Neural cell (in vitro differentiated cells): ENCODE measurements at regions not wholly inside any gene's neighbourhood (a gene's known extent, or its start where the extent isn't known, plus 50 kb on each side); places are given as distances from the start of the nearest gene placed in this dataset.

Experiments
- H2AFZ ChIP-seq: fragments of 200-600, 300-800 bp; sonication (generic), shearing (Covaris generic); 2 replicates; pipeline ENCODE4 v1.6.0; 2014; ENCODE audit warnings: low read depth, mild to moderate bottlenecking, antibody characterized with exemption, low read length, moderate library complexity
- H3F3A ChIP-seq: fragments of 200-600 bp; shearing (Covaris generic); 2 replicates; pipeline ENCODE4 v1.6.1; 2016; ENCODE audit warnings: mild to moderate bottlenecking, moderate library complexity, mixed read lengths, antibody characterized with exemption, low read length; ENCODE audit not compliant: insufficient read depth, poor library complexity, severe bottlenecking
- H3K27ac ChIP-seq: fragments of 200-600, 300-800 bp; sonication (generic), shearing (Covaris generic); 2 replicates; pipeline ENCODE4 v1.5.1; 2014; ENCODE audit warnings: mild to moderate bottlenecking, low read length, moderate library complexity
- H3K27me3 ChIP-seq: fragments of 300-800, 200-600 bp; sonication (generic), shearing (Covaris generic); 2 replicates; pipeline ENCODE4 v1.6.0; 2014; ENCODE audit warnings: mild to moderate bottlenecking, low read depth, low read length, moderate library complexity; ENCODE audit not compliant: insufficient read depth
- H3K36me3 ChIP-seq: fragments of 300-800, 200-600 bp; sonication (generic), shearing (Covaris generic); 2 replicates; pipeline ENCODE4 v1.5.1; 2014; ENCODE audit warnings: mild to moderate bottlenecking, antibody characterized with exemption, low read length, moderate library complexity; ENCODE audit not compliant: insufficient read depth
- H3K4me2 ChIP-seq: fragments of 300-800, 200-600 bp; sonication (generic), shearing (Covaris generic); 2 replicates; pipeline ENCODE4 v1.6.0; 2014; ENCODE audit warnings: mild to moderate bottlenecking, low read length
- H3K4me3 ChIP-seq: fragments of 300-800, 200-600 bp; sonication (generic), shearing (Covaris generic); 2 replicates; pipeline ENCODE4 v1.5.1; 2014; ENCODE audit warnings: mild to moderate bottlenecking, low read length, moderate library complexity
- H3K79me2 ChIP-seq: fragments of 200-600 bp; shearing (Covaris generic); replicated peaks from 2 replicates; pipeline ENCODE4 v1.6.0; 2014; ENCODE audit warnings: mild to moderate bottlenecking, low read length, moderate library complexity; ENCODE audit not compliant: insufficient read depth
- H3K9ac ChIP-seq: fragments of 300-800, 200-600 bp; sonication (generic), shearing (Covaris generic); 2 replicates; pipeline ENCODE4 v1.6.1; 2016; ENCODE audit warnings: mild to moderate bottlenecking, low read length, mixed read lengths
- H3K9me2 ChIP-seq: fragments of 200-600 bp; shearing (Covaris generic); 2 replicates; pipeline ENCODE4 v1.6.1; 2016; ENCODE audit warnings: mild to moderate bottlenecking, low read length, mixed read lengths; ENCODE audit not compliant: insufficient read depth
- H3K9me3 ChIP-seq: fragments of 200-600, 300-800 bp; sonication (generic), shearing (Covaris generic); 2 replicates; pipeline ENCODE4 v1.6.1; 2016; ENCODE audit warnings: mild to moderate bottlenecking, mixed run types, low read length, moderate library complexity, mixed read lengths
- H4K20me1 ChIP-seq: fragments of 200-600 bp; shearing (Covaris generic); 2 replicates; pipeline ENCODE4 v1.6.1; 2016; ENCODE audit warnings: mild to moderate bottlenecking, mixed run types; ENCODE audit not compliant: insufficient read depth
- EP300 ChIP-seq: fragments of 450-650 bp; conservative IDR thresholded peaks from 2 replicates; pipeline ENCODE4 v1.6.1; 2014; ENCODE audit warnings: antibody characterized with exemption, mild to moderate bottlenecking, moderate library complexity; ENCODE audit not compliant: poor library complexity, severe bottlenecking
- EZH2 ChIP-seq: fragments of 200-600, 300-800 bp; shearing (Covaris generic), sonication (generic); IDR thresholded peaks from 2 replicates; pipeline ENCODE4 v1.6.1; 2014; ENCODE audit warnings: antibody characterized with exemption, low read length, borderline replicate concordance, mild to moderate bottlenecking; ENCODE audit not compliant: insufficient read depth, poor library complexity, severe bottlenecking
- MXI1 ChIP-seq: fragments of 450-650 bp; conservative IDR thresholded peaks from 2 replicates; pipeline ENCODE4 v1.6.1; 2014; ENCODE audit warnings: antibody characterized with exemption, mild to moderate bottlenecking; ENCODE audit not compliant: poor library complexity, severe bottlenecking
- POLR2AphosphoS5 ChIP-seq: IDR thresholded peaks from 2 replicates; pipeline ENCODE4 v1.6.1; 2012
- RAD21 ChIP-seq: fragments of 450-650 bp; conservative IDR thresholded peaks from 2 replicates; pipeline ENCODE4 v1.6.1; 2014; ENCODE audit warnings: antibody characterized with exemption, mild to moderate bottlenecking, moderate library complexity
- SMC3 ChIP-seq: fragments of 450-650 bp; conservative IDR thresholded peaks from 2 replicates; pipeline ENCODE4 v1.6.1; 2014; ENCODE audit warnings: antibody characterized with exemption, mild to moderate bottlenecking, moderate library complexity; ENCODE audit not compliant: poor library complexity
- TAF1 ChIP-seq: IDR thresholded peaks from 2 replicates; pipeline ENCODE4 v1.6.1; 2012; ENCODE audit warnings: low read depth
- TF ChIP-seq, protein P1 (sequence below): IDR thresholded peaks from 2 replicates; pipeline ENCODE4 v1.6.1; 2012; ENCODE audit warnings: borderline replicate concordance
- TF ChIP-seq, protein P2 (sequence below): fragments of 450-650 bp; IDR thresholded peaks from 2 replicates; pipeline ENCODE4 v1.5.1; 2014; ENCODE audit warnings: antibody characterized with exemption, mild to moderate bottlenecking, moderate library complexity; ENCODE audit not compliant: poor library complexity, severe bottlenecking

DNA sequence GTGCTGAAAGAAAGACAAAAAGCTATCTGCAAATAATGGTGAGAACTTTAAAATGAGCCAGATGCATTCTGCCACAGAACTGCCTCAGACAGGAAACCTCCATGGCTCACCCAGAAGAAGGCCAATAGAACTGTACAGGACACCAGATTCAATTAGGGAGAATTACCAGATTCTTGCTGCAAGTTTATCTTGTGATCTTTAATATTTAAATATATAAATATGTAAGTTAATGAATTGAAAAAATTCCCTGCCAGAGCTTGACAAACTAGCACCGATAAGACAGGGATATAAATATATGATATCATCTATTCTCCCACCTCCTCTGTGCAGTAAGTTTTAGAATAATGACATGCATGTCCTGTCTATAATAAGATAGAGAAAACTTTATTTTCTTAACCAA is 252.8 kb downstream of the PLK2 start:
- H3K9me3 ChIP-seq, result no peaks in the 10 kb centered on the region

DNA sequence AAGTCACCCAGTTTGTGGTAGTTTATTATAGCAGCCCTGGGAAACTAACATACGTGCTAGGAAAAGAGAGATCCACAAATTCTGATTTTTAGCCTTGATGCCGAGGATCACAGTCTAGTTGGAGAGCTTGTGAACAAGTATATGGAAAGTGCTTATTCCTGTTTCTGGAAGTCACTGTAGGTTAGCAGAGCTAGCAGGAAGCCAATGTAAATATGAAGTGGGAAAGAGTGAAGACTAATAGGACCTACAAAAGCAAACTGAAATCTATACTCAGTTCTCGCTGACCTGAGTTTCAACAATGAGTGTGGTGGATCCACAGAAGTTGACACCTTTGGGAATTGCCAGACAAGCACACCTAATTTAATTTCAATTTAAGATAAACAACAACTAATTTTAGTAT is 254.9 kb downstream of the PLK2 start:
- Histone ChIP-seq H3K36me3 (no peaks in the 10 kb centered on the region), H3F3A (no peaks in the 10 kb centered on the region), H3K9me3 (no peaks in the 10 kb centered on the region), H3K9me2 (no peaks in the 10 kb centered on the region), H3K9ac (no peak overlapping the region), H3K27ac (no peak overlapping the region), H2AFZ (no peak overlapping the region), H4K20me1 (no peaks in the 10 kb centered on the region), H3K4me2 (no peak overlapping the region), H3K4me3 (no peak overlapping the region), H3K79me2 (no peaks in the 10 kb centered on the region), H3K27me3 (no peaks in the 10 kb centered on the region)
- TF ChIP-seq RAD21 (no peak), POLR2AphosphoS5 (no peak), EZH2 (no peak), TAF1 (no peak), MXI1 (no peak), EP300 (no peak), SMC3 (no peak)
- TF ChIP-seq, protein P1, sequence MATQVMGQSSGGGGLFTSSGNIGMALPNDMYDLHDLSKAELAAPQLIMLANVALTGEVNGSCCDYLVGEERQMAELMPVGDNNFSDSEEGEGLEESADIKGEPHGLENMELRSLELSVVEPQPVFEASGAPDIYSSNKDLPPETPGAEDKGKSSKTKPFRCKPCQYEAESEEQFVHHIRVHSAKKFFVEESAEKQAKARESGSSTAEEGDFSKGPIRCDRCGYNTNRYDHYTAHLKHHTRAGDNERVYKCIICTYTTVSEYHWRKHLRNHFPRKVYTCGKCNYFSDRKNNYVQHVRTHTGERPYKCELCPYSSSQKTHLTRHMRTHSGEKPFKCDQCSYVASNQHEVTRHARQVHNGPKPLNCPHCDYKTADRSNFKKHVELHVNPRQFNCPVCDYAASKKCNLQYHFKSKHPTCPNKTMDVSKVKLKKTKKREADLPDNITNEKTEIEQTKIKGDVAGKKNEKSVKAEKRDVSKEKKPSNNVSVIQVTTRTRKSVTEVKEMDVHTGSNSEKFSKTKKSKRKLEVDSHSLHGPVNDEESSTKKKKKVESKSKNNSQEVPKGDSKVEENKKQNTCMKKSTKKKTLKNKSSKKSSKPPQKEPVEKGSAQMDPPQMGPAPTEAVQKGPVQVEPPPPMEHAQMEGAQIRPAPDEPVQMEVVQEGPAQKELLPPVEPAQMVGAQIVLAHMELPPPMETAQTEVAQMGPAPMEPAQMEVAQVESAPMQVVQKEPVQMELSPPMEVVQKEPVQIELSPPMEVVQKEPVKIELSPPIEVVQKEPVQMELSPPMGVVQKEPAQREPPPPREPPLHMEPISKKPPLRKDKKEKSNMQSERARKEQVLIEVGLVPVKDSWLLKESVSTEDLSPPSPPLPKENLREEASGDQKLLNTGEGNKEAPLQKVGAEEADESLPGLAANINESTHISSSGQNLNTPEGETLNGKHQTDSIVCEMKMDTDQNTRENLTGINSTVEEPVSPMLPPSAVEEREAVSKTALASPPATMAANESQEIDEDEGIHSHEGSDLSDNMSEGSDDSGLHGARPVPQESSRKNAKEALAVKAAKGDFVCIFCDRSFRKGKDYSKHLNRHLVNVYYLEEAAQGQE, result no peak
- TF ChIP-seq, protein P2, sequence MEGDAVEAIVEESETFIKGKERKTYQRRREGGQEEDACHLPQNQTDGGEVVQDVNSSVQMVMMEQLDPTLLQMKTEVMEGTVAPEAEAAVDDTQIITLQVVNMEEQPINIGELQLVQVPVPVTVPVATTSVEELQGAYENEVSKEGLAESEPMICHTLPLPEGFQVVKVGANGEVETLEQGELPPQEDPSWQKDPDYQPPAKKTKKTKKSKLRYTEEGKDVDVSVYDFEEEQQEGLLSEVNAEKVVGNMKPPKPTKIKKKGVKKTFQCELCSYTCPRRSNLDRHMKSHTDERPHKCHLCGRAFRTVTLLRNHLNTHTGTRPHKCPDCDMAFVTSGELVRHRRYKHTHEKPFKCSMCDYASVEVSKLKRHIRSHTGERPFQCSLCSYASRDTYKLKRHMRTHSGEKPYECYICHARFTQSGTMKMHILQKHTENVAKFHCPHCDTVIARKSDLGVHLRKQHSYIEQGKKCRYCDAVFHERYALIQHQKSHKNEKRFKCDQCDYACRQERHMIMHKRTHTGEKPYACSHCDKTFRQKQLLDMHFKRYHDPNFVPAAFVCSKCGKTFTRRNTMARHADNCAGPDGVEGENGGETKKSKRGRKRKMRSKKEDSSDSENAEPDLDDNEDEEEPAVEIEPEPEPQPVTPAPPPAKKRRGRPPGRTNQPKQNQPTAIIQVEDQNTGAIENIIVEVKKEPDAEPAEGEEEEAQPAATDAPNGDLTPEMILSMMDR, result no peak

More for the DNA sequence above, 252.8 kb downstream of the PLK2 start:
- Histone ChIP-seq H4K20me1 (no peaks in the 10 kb centered on the region), H3K9ac (no peak overlapping the region), H3K36me3 (no peaks in the 10 kb centered on the region), H3K79me2 (no peaks in the 10 kb centered on the region), H3F3A (no peaks in the 10 kb centered on the region), H3K4me2 (no peak overlapping the region), H2AFZ (no peak overlapping the region), H3K4me3 (no peak overlapping the region), H3K27me3 (no peaks in the 10 kb centered on the region), H3K9me2 (no peaks in the 10 kb centered on the region), H3K27ac (no peak overlapping the region)
- no peak for TF ChIP-seq RAD21
- no peak for TF ChIP-seq SMC3
- no peak for TF ChIP-seq EZH2
- no peak for TF ChIP-seq MXI1
- TF ChIP-seq, protein P2, result no peak
- no peak for TF ChIP-seq TAF1
- TF ChIP-seq EP300, result no peak
- TF ChIP-seq POLR2AphosphoS5, result no peak
- TF ChIP-seq, protein P1, result no peak
